Tibial nerve (tissue), 4 donors: ENCODE measurements at regions not wholly inside any gene's neighbourhood (a gene's known extent, or its start where the extent isn't known, plus 50 kb on each side); places are given as distances from the start of the nearest gene placed in this dataset.

Experiments used
- CTCF ChIP-seq, 5 experiments: fragments of 200-600 bp in 3 of 5; fragments of 450-650 bp in 2 of 5; sonication (generic) in 3 of 5; IDR thresholded peaks; one replicate each; pipeline ENCODE4 v1.5.1; 2016 to 2019; ENCODE audit warnings: antibody characterized with exemption in 5 of 5, mild to moderate bottlenecking in 3 of 5, moderate library complexity in 2 of 5
- EP300 ChIP-seq, 2 donors: sonication (generic); formaldehyde crosslinking; IDR thresholded peaks; one replicate each; pipeline ENCODE4 v1.6.1; 2017; ENCODE audit warnings: antibody characterized with exemption in 2 of 2, mild to moderate bottlenecking in 1 of 2
- POLR2A ChIP-seq, 2 donors: fragments of 450-650 bp; IDR thresholded peaks; one replicate each; pipeline ENCODE4 v1.6.1; 2017; ENCODE audit warnings: antibody characterized with exemption in 2 of 2, mild to moderate bottlenecking in 2 of 2, moderate library complexity in 2 of 2

GRCh38 chr17:65334406-65334805 lies 197.2 kb downstream of the RGS9 start:
- no peak for TF ChIP-seq CTCF (IDR thresholded peaks at IDR 0.05)
- TF ChIP-seq POLR2A (IDR thresholded peaks at IDR 0.05) = no peak
- no peak for TF ChIP-seq EP300 (IDR thresholded peaks at IDR 0.05)
